ENCODE measurements at regions not wholly inside any gene's neighbourhood (a gene's known extent, or its start where the extent isn't known, plus 50 kb on each side); places are given as distances from the start of the nearest gene placed in this dataset.

- Histone ChIP-seq H3K9me3 (no peaks in the 10 kb centered on the region), H3K4me3 (no peak overlapping the region), H3K27me3 (no peaks in the 10 kb centered on the region), H3K4me1 (no peaks in the 10 kb centered on the region), H3K27ac (no peak overlapping the region), H3K36me3 (no peaks in the 10 kb centered on the region)
- TF ChIP-seq CTCF (IDR thresholded peaks at IDR 0.05) = no peak
- no peak for TF ChIP-seq POLR2AphosphoS5 (IDR thresholded peaks at IDR 0.05; ENCODE audit: insufficient read depth in 1 of 2, low read depth in 1 of 2)
- TF ChIP-seq POLR2A (IDR thresholded peaks at IDR 0.05) = no peak
- no peak for DNase-seq (ENCODE audit: extremely low spot score in 2 of 2)
- intact Hi-C loops (cut with DNase I) = no loop called here
These were observed 104.7 kb upstream of the PCDH15 start for GRCh38 chr10:54905578-54906192.

- Histone ChIP-seq H3K9me3 (no peaks in the 10 kb centered on the region), H3K4me1 (no peaks in the 10 kb centered on the region), H3K36me3 (no peaks in the 10 kb centered on the region), H3K27ac (no peak overlapping the region), H3K4me3 (no peak overlapping the region), H3K27me3 (no peaks in the 10 kb centered on the region)
- intact Hi-C loops (cut with DNase I) = no loop called here
- no peak for DNase-seq (ENCODE audit: extremely low spot score in 2 of 2)
- TF ChIP-seq POLR2AphosphoS5 (IDR thresholded peaks at IDR 0.05; ENCODE audit: insufficient read depth in 1 of 2, low read depth in 1 of 2) (no peak), POLR2A (IDR thresholded peaks at IDR 0.05) (no peak), CTCF (IDR thresholded peaks at IDR 0.05) (no peak)
These were observed 103.8 kb upstream of the PCDH15 start for GRCh38 chr10:54904833-54905232.

GRCh38 chr10:54903745-54904144 lies 102.7 kb upstream of the PCDH15 start:
- no peaks in the 10 kb centered on the region for H3K4me1 ChIP-seq
- TF ChIP-seq POLR2AphosphoS5 (IDR thresholded peaks at IDR 0.05; ENCODE audit: insufficient read depth in 1 of 2, low read depth in 1 of 2) = no peak
- no peak for TF ChIP-seq POLR2A (IDR thresholded peaks at IDR 0.05)
- no peak for TF ChIP-seq CTCF (IDR thresholded peaks at IDR 0.05)
- intact Hi-C loops (cut with DNase I) = no loop called here
- no peaks in the 10 kb centered on the region for H3K9me3 ChIP-seq
- no peak overlapping the region for H3K27ac ChIP-seq
- no peaks in the 10 kb centered on the region for H3K27me3 ChIP-seq
- DNase-seq (ENCODE audit: extremely low spot score in 2 of 2) = no peak
- no peaks in the 10 kb centered on the region for H3K36me3 ChIP-seq
- no peak overlapping the region for H3K4me3 ChIP-seq

- Histone ChIP-seq H3K4me3 (no peak overlapping the region), H3K4me1 (no peaks in the 10 kb centered on the region), H3K27me3 (no peaks in the 10 kb centered on the region), H3K27ac (no peak overlapping the region), H3K9me3 (no peaks in the 10 kb centered on the region), H3K36me3 (no peaks in the 10 kb centered on the region)
- intact Hi-C loops (cut with DNase I) = no loop called here
- no peak for DNase-seq (ENCODE audit: extremely low spot score in 2 of 2)
- TF ChIP-seq CTCF (IDR thresholded peaks at IDR 0.05) (no peak), POLR2AphosphoS5 (IDR thresholded peaks at IDR 0.05; ENCODE audit: insufficient read depth in 1 of 2, low read depth in 1 of 2) (no peak), POLR2A (IDR thresholded peaks at IDR 0.05) (no peak)
These were observed 99.6 kb upstream of the PCDH15 start for GRCh38 chr10:54900584-54900983.

- H3K36me3 ChIP-seq = no peaks in the 10 kb centered on the region
- H3K4me3 ChIP-seq = no peak overlapping the region
- intact Hi-C loops (cut with DNase I) = no loop called here
- DNase-seq (ENCODE audit: extremely low spot score in 2 of 2) = no peak
- no peaks in the 10 kb centered on the region for H3K9me3 ChIP-seq
- TF ChIP-seq POLR2A (IDR thresholded peaks at IDR 0.05) (no peak), CTCF (IDR thresholded peaks at IDR 0.05) (no peak), POLR2AphosphoS5 (IDR thresholded peaks at IDR 0.05; ENCODE audit: insufficient read depth in 1 of 2, low read depth in 1 of 2) (no peak)
- H3K27ac ChIP-seq = no peak overlapping the region
- H3K4me1 ChIP-seq = no peaks in the 10 kb centered on the region
- H3K27me3 ChIP-seq = no peaks in the 10 kb centered on the region
These were observed 80.0 kb upstream of the PCDH15 start for GRCh38 chr10:54880996-54881395.

All from vagina (tissue), 2 donors.